ENCODE measurements at regions not wholly inside any gene's neighbourhood (a gene's known extent, or its start where the extent isn't known, plus 50 kb on each side); places are given as distances from the start of the nearest gene placed in this dataset.

- TF ChIP-seq THRA (CRISPR knock-in tag; IDR thresholded peaks at IDR 0.05; ENCODE audit: borderline replicate concordance): no peak
- TF ChIP-seq SRSF1 (optimal IDR thresholded peaks at IDR 0.05; ENCODE audit: low read depth, low read length): no peak
- TF ChIP-seq GPN1 (CRISPR knock-in tag; IDR thresholded peaks at IDR 0.05; ENCODE audit: borderline replicate concordance): no peak
- 0 out of 2 replicates have a peak, but pooled peaks have one; percentile 72 for TF ChIP-seq NFE2 (CRISPR knock-in tag; IDR thresholded peaks at IDR 0.05)
- TF ChIP-seq NR0B2 (CRISPR knock-in tag; IDR thresholded peaks at IDR 0.05): peak; percentile 55; the same call in 1 of the 2 replicates
- TF ChIP-seq FOSL2 (CRISPR knock-in tag; IDR thresholded peaks at IDR 0.05): peak; percentile 50
- TF ChIP-seq ZEB1 (IDR thresholded peaks at IDR 0.05; ENCODE audit: insufficient replicate concordance, low read depth): peak; percentile 41
- no peak for TF ChIP-seq CBX2 (IDR thresholded peaks at IDR 0.05; ENCODE audit: low read depth, low read length)
- TF ChIP-seq CBX2 (CRISPR knock-in tag; IDR thresholded peaks at IDR 0.05; ENCODE audit: low read depth): 0 out of 2 replicates have a peak, but pooled peaks have one; percentile 30
- no peak for TF ChIP-seq RFX1 (IDR thresholded peaks at IDR 0.05)
- TF ChIP-seq ZBTB34 (CRISPR knock-in tag; IDR thresholded peaks at IDR 0.05): no peak
- TF ChIP-seq SMC3 (IDR thresholded peaks at IDR 0.05; ENCODE audit: low read length): no peak
- 0 out of 2 replicates have a peak, but pooled peaks have one; percentile 39 for TF ChIP-seq THAP7 (CRISPR knock-in tag; IDR thresholded peaks at IDR 0.05)
- TF ChIP-seq HIVEP1 (CRISPR knock-in tag; IDR thresholded peaks at IDR 0.05): no peak
- no peak for TF ChIP-seq ZNF562 (CRISPR knock-in tag; IDR thresholded peaks at IDR 0.05; ENCODE audit: borderline replicate concordance)
- TF ChIP-seq ZNF558 (CRISPR knock-in tag; IDR thresholded peaks at IDR 0.05; ENCODE audit: borderline replicate concordance): no peak
- no peak for TF ChIP-seq CTCF (CRISPR knock-in tag; IDR thresholded peaks at IDR 0.05)
- no peak for TF ChIP-seq NAIF1 (CRISPR knock-in tag; IDR thresholded peaks at IDR 0.05; ENCODE audit: borderline replicate concordance)
- no peak for TF ChIP-seq MXI1 (IDR thresholded peaks at IDR 0.05; ENCODE audit: borderline replicate concordance, low read depth, low read length)
- TF ChIP-seq ZNF205 (CRISPR knock-in tag; IDR thresholded peaks at IDR 0.05): no peak
- TF ChIP-seq ZNF383 (CRISPR knock-in tag; IDR thresholded peaks at IDR 0.05; ENCODE audit: borderline replicate concordance): no peak
- TF ChIP-seq TBX2 (CRISPR knock-in tag; IDR thresholded peaks at IDR 0.05; ENCODE audit: borderline replicate concordance): 0 out of 2 replicates have a peak, but pooled peaks have one; percentile 13
- TF ChIP-seq NR1H2 (CRISPR knock-in tag; IDR thresholded peaks at IDR 0.05; ENCODE audit: borderline replicate concordance, low read depth): no peak
Measured at GRCh38 chr6:119727504-119728219, 378.1 kb upstream of the MAN1A1 start (continued).
